ENCODE measurements at regions not wholly inside any gene's neighbourhood (a gene's known extent, or its start where the extent isn't known, plus 50 kb on each side); places are given as distances from the start of the nearest gene placed in this dataset.

GRCh38 chr7:142332421-142332820, 74.6 kb upstream of the PRSS58 start:
- DNase-seq (ENCODE audit: low read depth, low spot score), result no peak
- H3K4me3 ChIP-seq (ENCODE audit: low read depth, low read length), result no peak overlapping the region
- in situ Hi-C loops (cut with HindIII; ENCODE audit: low sequenced_read_pairs), result no loop called here
- no peak for TF ChIP-seq CTCF (IDR thresholded peaks at IDR 0.05; ENCODE audit: low read depth, low read length)

GRCh38 chr7:142331941-142332340, 74.1 kb upstream of the PRSS58 start:
- in situ Hi-C loops (cut with HindIII; ENCODE audit: low sequenced_read_pairs), result no loop called here
- no peak for DNase-seq (ENCODE audit: low read depth, low spot score)
- H3K4me3 ChIP-seq (ENCODE audit: low read depth, low read length), result no peak overlapping the region
- TF ChIP-seq CTCF (IDR thresholded peaks at IDR 0.05; ENCODE audit: low read depth, low read length), result no peak

- no peak for DNase-seq (ENCODE audit: low read depth, low spot score)
- no peak overlapping the region for H3K4me3 ChIP-seq (ENCODE audit: low read depth, low read length)
- in situ Hi-C loops (cut with HindIII; ENCODE audit: low sequenced_read_pairs), result no loop called here
- no peak for TF ChIP-seq CTCF (IDR thresholded peaks at IDR 0.05; ENCODE audit: low read depth, low read length)
These were observed 71.4 kb upstream of the PRSS58 start for GRCh38 chr7:142329062-142329790.

- TF ChIP-seq CTCF (IDR thresholded peaks at IDR 0.05; ENCODE audit: low read depth, low read length), result no peak
- in situ Hi-C loops (cut with HindIII; ENCODE audit: low sequenced_read_pairs), result no loop called here
- H3K4me3 ChIP-seq (ENCODE audit: low read depth, low read length), result no peak overlapping the region
- no peak for DNase-seq (ENCODE audit: low read depth, low spot score)
These were observed 70.7 kb upstream of the PRSS58 start for GRCh38 chr7:142328551-142328950.

- TF ChIP-seq CTCF (IDR thresholded peaks at IDR 0.05; ENCODE audit: low read depth, low read length), result no peak
- no peak overlapping the region for H3K4me3 ChIP-seq (ENCODE audit: low read depth, low read length)
- DNase-seq (ENCODE audit: low read depth, low spot score), result no peak
- in situ Hi-C loops (cut with HindIII; ENCODE audit: low sequenced_read_pairs), result no loop called here
These were observed 70.0 kb upstream of the PRSS58 start for GRCh38 chr7:142327628-142328405.

- DNase-seq (ENCODE audit: low read depth, low spot score), result no peak
- in situ Hi-C loops (cut with HindIII; ENCODE audit: low sequenced_read_pairs), result no loop called here
These were observed 65.8 kb upstream of the PRSS58 start for GRCh38 chr7:142323706-142324105.

More at GRCh38 chr7:142323706-142324105, 65.8 kb upstream of the PRSS58 start:
- TF ChIP-seq CTCF (IDR thresholded peaks at IDR 0.05; ENCODE audit: low read depth, low read length), result peak; percentile 33
- H3K4me3 ChIP-seq (ENCODE audit: low read depth, low read length), result no peak overlapping the region
